Epidermal melanocyte (primary cell): ENCODE measurements at regions not wholly inside any gene's neighbourhood (a gene's known extent, or its start where the extent isn't known, plus 50 kb on each side); places are given as distances from the start of the nearest gene placed in this dataset.

Experiments used
- DNase-seq: peaks from one replicate; pipeline ENCODE4 v3.0.0; 2011; ENCODE audit warnings: low spot score; ENCODE audit not compliant: insufficient read length

DNA sequence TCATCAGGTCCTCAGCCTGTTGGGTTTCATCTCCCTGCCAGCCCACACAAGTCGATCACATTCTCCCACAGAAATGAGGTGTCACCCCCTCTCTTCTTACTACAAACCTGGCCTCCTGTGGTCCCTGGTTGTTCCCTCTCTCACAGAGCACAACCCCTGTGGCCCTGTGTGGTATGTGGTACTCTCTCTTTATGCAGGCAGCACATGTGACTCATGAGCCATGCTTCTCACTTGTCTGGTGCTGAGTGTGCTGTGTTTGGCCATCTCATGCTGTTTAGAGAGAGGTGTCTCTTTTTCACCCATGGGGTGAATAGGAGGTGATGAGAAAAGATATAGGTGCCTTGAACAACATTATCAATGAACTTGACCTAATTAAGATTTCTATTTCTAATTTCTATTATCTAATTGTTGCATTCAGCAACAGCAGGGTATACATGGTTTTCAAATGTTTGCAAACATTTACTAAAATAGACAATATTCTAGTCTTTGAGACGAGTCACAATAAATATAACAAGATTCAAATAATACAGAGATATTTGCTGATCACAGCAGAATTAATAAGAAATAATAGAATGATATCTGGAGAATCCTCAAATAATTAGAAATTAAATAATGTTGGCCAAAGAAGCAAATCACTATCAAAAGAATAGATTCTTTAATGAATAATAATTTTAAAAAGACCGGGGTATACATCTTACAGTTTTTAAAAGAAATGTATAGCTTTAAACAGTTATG lies 633.8 kb upstream of the IGFBP3 start:
- DNase-seq = no peak

- DNase-seq = no peak
Measured at GRCh38 chr7:46551603-46552002, 630.5 kb upstream of the IGFBP3 start.

- DNase-seq = no peak
Measured at GRCh38 chr7:46550864-46551263, 629.8 kb upstream of the IGFBP3 start.

DNA sequence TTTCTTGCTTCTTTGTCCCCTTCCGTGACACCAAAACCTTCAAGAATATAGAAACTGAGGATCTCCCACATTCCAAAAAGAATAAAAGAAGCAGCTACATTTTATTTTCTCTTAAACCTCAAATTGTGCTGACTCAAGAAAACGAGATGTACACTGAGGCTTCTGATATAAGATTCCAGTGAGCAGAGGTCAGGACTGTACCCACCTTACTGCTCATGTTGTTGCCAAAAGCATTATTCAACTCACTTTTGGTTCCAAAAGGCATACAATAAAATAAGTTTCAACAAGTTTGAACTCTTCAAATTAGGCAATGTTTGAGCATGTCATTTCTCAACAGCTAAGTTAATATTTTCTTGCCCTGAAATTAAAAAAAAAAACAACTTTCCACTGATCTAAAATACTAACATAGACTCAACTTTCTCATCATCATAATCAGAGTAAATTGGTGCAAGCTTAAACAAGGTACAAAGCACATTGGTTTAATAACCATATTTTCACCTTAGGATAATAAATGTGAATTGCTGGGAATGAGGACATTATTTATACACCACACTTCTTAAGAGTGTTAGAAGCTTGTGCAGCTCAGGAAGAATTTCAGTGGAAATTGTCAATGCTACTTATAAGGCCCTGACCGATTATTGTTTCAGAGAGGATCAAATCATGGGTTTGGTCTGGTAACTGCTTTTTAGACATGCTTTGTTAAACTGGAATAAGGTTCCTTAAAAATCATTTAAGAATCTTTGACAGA lies 629.0 kb upstream of the IGFBP3 start:
- DNase-seq = no peak

DNA sequence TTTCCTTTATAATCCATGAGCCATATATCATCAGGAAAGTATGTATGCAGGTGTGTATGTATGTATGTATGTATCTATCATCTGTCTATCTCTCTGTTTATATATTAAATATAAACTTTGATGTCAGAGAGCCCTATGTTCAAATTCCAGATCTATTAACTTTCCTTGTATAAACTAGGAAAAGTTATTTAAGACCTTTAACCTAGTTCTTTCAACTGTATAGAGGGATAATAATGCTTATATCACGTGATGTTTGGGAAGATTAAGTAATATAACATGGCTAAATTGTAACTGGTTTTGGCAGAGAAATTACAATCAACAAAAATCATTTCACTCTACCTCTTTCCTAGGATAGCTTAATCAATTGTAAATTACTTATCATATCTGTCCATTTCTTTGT lies 628.3 kb upstream of the IGFBP3 start:
- no peak for DNase-seq

DNA sequence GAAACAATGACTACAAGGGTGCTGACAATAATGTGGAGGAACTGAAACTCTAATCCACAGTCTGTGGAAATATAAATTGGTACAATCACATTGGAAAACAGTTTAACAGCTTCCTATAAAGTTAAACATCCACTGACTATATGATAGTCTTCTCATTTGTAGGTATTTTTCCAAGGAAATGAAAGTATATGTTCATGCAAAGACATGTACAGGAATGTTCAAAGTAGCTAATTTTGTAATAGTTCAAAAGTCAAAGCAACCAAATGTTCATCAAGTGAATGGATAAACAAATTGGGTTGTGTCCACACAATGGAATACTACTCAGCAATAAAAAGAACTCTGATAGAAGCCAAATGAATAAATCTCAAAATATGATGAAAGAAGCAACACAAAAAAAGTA lies 626.0 kb upstream of the IGFBP3 start:
- no peak for DNase-seq

DNA sequence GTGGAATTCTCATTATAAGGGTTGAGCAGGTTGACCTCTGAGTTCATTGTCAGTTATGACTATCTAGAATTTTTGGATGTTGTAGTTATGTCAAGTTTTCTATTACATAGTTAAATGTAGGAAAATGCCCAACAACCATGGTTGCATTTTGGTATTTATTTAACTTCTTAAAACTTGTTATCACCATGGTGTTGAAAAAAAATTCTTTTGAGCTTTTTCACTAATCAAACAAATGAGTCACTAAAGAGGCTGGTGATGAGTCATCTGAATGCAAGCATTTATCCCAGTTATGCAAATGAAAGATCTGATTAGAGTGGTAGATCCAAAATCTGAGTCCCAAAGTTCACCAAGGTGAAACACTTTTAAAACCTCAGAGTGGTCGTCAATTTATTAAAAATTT lies 624.7 kb upstream of the IGFBP3 start:
- no peak for DNase-seq

- DNase-seq = no peak
Measured at GRCh38 chr7:46544396-46545008, 623.4 kb upstream of the IGFBP3 start.

- no peak for DNase-seq
Measured at GRCh38 chr7:46542076-46542475, 621.0 kb upstream of the IGFBP3 start.

GRCh38 chr7:46539892-46540483 lies 618.9 kb upstream of the IGFBP3 start:
- no peak for DNase-seq

DNA sequence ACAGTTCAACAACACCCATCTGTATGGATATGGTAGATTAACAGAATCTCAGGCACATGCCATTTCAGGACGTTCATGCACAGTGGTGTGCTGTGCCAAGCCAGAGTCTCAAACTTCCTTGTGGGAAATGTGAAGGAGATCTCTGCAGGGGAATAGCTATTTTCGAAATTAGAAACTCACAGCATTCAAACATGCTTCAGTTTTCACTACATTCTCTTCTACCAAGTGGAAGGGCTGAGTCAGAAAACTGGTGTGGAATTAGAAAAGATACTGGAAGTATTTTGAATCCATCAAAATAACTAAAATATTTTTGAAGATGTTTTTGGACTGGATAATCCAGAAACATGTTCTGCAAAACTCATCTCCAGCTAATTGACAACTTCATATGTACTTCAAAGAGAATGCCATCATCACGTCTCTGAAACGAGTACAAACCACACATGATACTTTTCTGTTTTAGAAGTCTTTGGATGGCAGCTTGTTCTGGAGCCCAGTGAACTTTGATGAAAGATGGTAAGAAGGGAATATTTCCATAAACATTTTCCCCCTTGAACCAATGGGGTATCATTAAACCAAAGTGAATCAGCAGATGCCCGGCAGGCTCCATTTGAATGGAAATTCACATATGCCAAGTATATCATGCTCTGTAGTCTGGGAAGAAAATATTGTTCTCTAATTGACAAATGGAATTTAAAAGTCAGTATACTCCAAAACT lies 616.3 kb upstream of the IGFBP3 start:
- no peak for DNase-seq

DNA sequence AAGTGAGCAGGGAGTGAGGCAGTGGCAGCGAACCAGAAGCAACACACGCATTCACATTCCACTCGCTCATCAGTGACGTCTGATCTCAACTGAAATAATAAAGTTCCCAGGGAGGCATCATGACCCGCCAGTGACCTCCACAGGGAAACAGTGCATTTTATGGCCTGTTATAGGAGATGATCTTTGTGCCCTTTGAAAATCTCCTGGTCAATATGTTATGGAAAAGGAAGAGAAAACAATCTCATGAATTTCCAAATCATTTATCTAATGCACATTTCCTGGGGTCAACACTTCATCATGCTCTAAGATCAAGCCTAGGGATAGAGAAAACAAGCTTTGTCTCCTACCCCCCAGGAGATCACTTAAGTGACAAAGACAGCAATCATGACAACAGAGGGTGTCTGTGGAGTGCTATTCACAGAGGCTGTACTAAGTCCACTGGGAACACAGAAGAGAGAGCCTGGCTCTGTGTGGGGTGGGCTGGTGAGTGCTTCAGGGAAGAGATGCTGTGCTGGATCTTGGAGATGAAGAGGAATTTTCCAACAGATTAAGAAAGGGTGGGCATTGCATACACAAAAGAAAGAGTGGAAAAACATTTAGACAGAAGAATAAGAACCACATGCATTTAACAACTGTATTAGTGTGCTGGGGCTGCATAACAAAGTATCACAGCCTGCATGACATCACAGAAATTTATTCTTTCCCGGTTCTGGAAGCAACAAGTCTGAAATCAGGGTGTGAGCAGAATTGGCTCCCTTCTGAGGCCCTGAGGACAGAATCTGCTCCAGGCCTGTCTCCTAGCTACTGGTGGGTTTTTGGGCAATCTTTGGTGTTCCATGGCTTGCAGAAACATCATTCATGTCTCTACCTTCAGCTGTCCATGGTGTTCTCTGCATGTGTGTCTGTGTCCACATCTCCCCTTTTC lies 613.9 kb upstream of the IGFBP3 start:
- DNase-seq = no peak

DNA sequence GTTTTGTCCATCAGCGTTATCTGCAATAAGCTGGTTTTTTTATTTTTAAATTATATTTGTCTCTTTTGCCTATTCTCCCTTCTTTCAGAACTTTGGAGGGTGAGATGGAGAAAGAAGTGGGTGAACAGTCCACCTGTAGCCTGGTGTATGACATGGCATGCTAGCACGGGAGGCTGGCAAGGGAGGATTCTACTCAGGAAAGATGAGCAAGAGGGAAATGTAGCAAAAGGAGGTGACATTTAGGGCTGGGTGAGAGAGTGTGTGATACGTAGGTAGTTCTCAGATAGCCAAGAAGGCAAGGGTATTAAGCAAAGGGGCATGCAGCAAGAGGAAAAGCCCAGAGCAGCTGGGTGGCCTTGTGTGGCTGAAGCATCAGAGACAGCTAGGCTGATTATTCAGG lies 612.9 kb upstream of the IGFBP3 start:
- no peak for DNase-seq

- no peak for DNase-seq
Measured at GRCh38 chr7:46532571-46532970, 611.5 kb upstream of the IGFBP3 start.

- no peak for DNase-seq
Measured at GRCh38 chr7:46530081-46530750, 609.1 kb upstream of the IGFBP3 start.

- no peak for DNase-seq
Measured at GRCh38 chr7:46527360-46527759, 606.3 kb upstream of the IGFBP3 start.

- DNase-seq = no peak
Measured at GRCh38 chr7:46525876-46526275, 604.8 kb upstream of the IGFBP3 start.

DNA sequence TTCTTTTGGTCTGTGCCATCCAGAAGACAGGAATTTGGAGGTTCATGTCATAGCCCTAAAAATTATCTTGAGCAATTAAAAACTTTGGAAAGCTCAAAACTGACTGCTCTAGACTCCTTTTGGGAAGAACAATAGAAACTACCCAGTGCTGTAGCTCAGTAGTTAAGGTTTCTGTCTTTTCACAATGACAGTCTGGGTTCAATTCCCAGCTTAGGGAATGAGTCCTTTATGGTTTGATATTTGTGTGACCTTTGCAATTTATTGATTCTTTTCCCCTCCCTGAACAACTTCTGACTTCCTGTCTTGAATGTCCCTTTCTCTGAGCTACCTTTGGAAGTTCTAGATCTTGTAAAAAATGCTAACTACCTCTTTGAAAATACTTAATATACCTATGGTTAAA lies 603.3 kb upstream of the IGFBP3 start:
- no peak for DNase-seq

- no peak for DNase-seq
Measured at GRCh38 chr7:46522354-46522906, 601.4 kb upstream of the IGFBP3 start.

DNA sequence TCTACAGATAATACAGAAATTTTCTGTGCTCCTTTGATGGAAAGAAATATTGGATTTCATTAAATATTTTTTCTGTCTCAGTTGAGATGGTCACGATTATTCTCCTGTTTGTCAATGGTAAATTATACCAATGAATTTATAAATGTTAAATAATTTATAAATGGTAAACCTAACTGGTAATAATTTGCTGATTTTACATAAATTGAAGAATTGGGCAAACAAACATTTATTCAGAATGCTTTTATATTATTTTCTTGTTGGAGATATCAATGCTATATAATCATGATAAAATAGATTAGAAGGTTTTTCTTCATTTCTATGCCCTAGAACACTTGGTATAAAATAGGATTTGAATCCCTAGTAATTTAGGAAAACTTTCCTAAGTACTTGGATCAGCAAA lies 597.6 kb upstream of the IGFBP3 start:
- DNase-seq = no peak
